K562 (cell line): ENCODE measurements at regions not wholly inside any gene's neighbourhood (a gene's known extent, or its start where the extent isn't known, plus 50 kb on each side); places are given as distances from the start of the nearest gene placed in this dataset.

Experiments
- ATF2 ChIP-seq: sonication (generic); formaldehyde crosslinking; IDR thresholded peaks from 2 replicates; pipeline ENCODE4 v1.8.1; 2022; ENCODE audit warnings: missing genetic modification reagents
- BRF2 ChIP-seq: IDR thresholded peaks from 3 replicates; pipeline ENCODE4 v1.6.1; 2011; ENCODE audit warnings: borderline replicate concordance, mild to moderate bottlenecking; ENCODE audit not compliant: insufficient read length, insufficient read depth
- CBFB ChIP-seq: sonication (generic); formaldehyde crosslinking; IDR thresholded peaks from 2 replicates; pipeline ENCODE4 v1.4.0; 2020; ENCODE audit warnings: mild to moderate bottlenecking, missing genetic modification reagents
- EHMT2 ChIP-seq: fragments of 450-650 bp; IDR thresholded peaks from 2 replicates; pipeline ENCODE4 v1.6.1; 2018; ENCODE audit warnings: antibody characterized with exemption
- ESRRB ChIP-seq: fragments of 250-450 bp; sonication (Bioruptor Pico); IDR thresholded peaks from 2 replicates; pipeline ENCODE4 v1.5.0; 2020; ENCODE audit warnings: mild to moderate bottlenecking, moderate library complexity, borderline replicate concordance
- HDAC8 ChIP-seq: fragments of 450-650 bp; IDR thresholded peaks from 2 replicates; pipeline ENCODE4 v1.6.1; 2016; ENCODE audit warnings: mild to moderate bottlenecking, missing genetic modification characterization, moderate library complexity, missing compliant biosample characterization
- KDM4B ChIP-seq, 2 experiments: fragments of 450-650 bp in 1 of 2; sonication (generic) in 1 of 2; IDR thresholded peaks; 2 replicates each; pipeline ENCODE4 v1.6.1; 2016 to 2017; ENCODE audit warnings: borderline replicate concordance in 2 of 2, antibody characterized with exemption in 1 of 2, low read depth in 1 of 2, mild to moderate bottlenecking in 1 of 2
- LCOR ChIP-seq: sonication (generic); formaldehyde crosslinking; IDR thresholded peaks from 2 replicates; pipeline ENCODE4 v1.8.0; 2022; ENCODE audit warnings: mild to moderate bottlenecking, missing genetic modification reagents
- MED1 ChIP-seq: sonication (generic); formaldehyde crosslinking; IDR thresholded peaks from 2 replicates; pipeline ENCODE4 v1.8.1; 2023; ENCODE audit warnings: missing genetic modification reagents, borderline replicate concordance
- MTF1 ChIP-seq: fragments of 250-450 bp; sonication (Bioruptor Pico); IDR thresholded peaks from 2 replicates; pipeline ENCODE4 v1.9.0; 2021; ENCODE audit warnings: moderate library complexity, mild to moderate bottlenecking, inconsistent platforms, borderline replicate concordance
- NCOA1 ChIP-seq: fragments of 450-650 bp; IDR thresholded peaks from 2 replicates; pipeline ENCODE4 v1.6.1; 2016; ENCODE audit warnings: low read depth
- NFE2 ChIP-seq: IDR thresholded peaks from 2 replicates; pipeline ENCODE4 v1.6.1; 2014; ENCODE audit warnings: antibody characterized with exemption, low read depth
- NR3C1 ChIP-seq: sonication (generic); formaldehyde crosslinking; IDR thresholded peaks from 2 replicates; pipeline ENCODE4 v1.8.1; 2022; ENCODE audit warnings: missing genetic modification reagents
- POLR2G ChIP-seq: fragments of 200-400 bp; formaldehyde crosslinking; IDR thresholded peaks from 2 replicates; pipeline ENCODE4 v1.6.1; 2017; ENCODE audit warnings: low read depth, mild to moderate bottlenecking, antibody characterized with exemption, low read length, moderate library complexity
- SMAD2 ChIP-seq: fragments of 150-350 bp; IDR thresholded peaks from 2 replicates; pipeline ENCODE4 v1.6.1; 2014; ENCODE audit warnings: low read depth, mild to moderate bottlenecking, low read length
- TRIM28 ChIP-seq: fragments of 450-650 bp; IDR thresholded peaks from 2 replicates; pipeline ENCODE4 v1.6.1; 2017
- ZBTB7A ChIP-seq: IDR thresholded peaks from 2 replicates; pipeline ENCODE4 v1.6.1; 2011; ENCODE audit warnings: low read depth, mild to moderate bottlenecking, low read length, moderate library complexity, borderline replicate concordance; ENCODE audit not compliant: control insufficient read depth
- ZNF143 ChIP-seq: sonication (generic); formaldehyde crosslinking; IDR thresholded peaks from 2 replicates; pipeline ENCODE4 v1.9.0; 2022; ENCODE audit warnings: mild to moderate bottlenecking, missing genetic modification reagents
- ZNF431 ChIP-seq: sonication (generic); formaldehyde crosslinking; IDR thresholded peaks from 2 replicates; pipeline ENCODE4 v1.8.0; 2022; ENCODE audit warnings: mild to moderate bottlenecking, missing genetic modification reagents
- ZNF644 ChIP-seq: fragments of 200-800 bp; sonication (Bioruptor generic); IDR thresholded peaks from 2 replicates; pipeline ENCODE4 v1.6.1; 2016; ENCODE audit warnings: low read depth, missing genetic modification characterization, missing compliant biosample characterization

GRCh38 chr2:43104106-43104505 lies 122.3 kb downstream of the ZFP36L2 start (continued):
- TF ChIP-seq MED1 (no peak), MTF1 (no peak), TRIM28 (peak; percentile 74; the same call in 1 of the 2 replicates), BRF2 (no peak), ZNF431 (CRISPR knock-in tag) (no peak), ATF2 (CRISPR knock-in tag) (no peak), NR3C1 (CRISPR knock-in tag) (no peak), LCOR (CRISPR knock-in tag) (no peak), NFE2 (no peak), ZNF644 (tag) (no peak), HDAC8 (tag) (no peak), ZNF143 (CRISPR knock-in tag) (no peak), ZBTB7A (no peak), ESRRB (no peak), CBFB (CRISPR knock-in tag) (no peak), EHMT2 (peak; percentile 71), KDM4B (IDR thresholded peaks at IDR 0.05; ENCODE audit: borderline replicate concordance in 2 of 2, low read depth in 1 of 2) (no peak), POLR2G (no peak), SMAD2 (no peak), NCOA1 (no peak)
